Activated CD8-positive, alpha-beta memory T cell treated with anti-CD3 and anti-CD28 coated beads for 24 hours (primary cell): ENCODE measurements at regions not wholly inside any gene's neighbourhood (a gene's known extent, or its start where the extent isn't known, plus 50 kb on each side); places are given as distances from the start of the nearest gene placed in this dataset.

ENCODE experiments used
- DNase-seq: peaks from one replicate; pipeline ENCODE4 v3.0.0-alpha.2; 2020

DNA sequence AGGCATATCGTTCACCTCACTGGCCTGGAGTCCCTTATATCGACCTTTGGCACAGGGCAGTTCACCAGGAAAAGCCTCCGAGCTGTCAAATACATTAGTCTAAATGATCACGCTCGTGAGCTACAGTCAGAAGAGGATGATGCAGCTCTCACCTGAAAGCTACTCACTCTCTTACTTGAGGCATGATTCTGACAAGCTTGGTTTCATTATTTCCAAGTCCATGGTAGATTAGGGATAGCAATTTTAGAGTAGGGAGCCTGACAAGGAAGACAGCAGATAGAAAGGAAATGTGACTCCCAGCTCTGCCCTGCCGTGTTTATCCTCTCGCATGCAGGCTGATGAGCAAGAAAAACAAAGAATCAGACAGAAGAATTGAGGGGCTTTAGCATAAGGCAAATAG, 98.0 kb upstream of the MAP1B start:
- DNase-seq = no peak

DNA sequence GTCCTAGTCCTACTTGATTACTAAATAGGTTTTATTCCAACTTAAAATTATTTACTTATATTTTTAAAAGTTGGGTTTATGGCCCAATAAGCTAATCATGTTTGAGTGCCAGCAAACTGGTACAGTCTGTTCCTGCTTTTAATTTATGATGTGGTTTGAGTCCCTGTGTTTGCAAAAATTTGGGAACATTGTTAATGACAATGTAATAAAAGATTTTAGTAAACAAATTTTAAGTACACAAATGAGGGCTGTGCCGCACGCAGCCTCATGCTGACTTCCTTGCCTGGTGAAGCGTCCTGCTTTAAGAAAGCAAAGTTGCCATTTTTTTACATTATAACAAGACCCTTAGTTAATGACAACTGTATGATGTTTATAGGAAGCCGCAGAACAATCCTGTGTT, 96.8 kb upstream of the MAP1B start:
- DNase-seq = no peak

DNA sequence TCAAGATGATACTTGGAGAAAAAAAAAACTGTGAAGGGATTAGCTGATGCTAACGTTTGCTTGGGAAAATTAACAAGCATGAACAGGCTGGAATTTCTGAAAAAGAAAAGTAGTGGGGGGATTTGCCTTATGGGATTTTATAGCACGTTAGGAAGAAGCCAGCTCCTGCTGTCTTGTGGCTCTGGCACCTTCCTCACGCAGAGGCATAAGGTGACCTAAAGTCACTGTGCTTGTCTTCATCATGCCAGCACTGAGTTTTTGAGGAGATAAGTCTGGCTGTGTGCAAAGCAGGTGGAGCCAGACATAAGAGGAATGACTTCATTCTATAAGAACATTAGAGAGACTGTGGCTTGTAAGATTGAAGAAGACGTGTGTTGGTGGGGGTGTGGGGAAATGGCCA, 94.4 kb upstream of the MAP1B start:
- DNase-seq = no peak

DNA sequence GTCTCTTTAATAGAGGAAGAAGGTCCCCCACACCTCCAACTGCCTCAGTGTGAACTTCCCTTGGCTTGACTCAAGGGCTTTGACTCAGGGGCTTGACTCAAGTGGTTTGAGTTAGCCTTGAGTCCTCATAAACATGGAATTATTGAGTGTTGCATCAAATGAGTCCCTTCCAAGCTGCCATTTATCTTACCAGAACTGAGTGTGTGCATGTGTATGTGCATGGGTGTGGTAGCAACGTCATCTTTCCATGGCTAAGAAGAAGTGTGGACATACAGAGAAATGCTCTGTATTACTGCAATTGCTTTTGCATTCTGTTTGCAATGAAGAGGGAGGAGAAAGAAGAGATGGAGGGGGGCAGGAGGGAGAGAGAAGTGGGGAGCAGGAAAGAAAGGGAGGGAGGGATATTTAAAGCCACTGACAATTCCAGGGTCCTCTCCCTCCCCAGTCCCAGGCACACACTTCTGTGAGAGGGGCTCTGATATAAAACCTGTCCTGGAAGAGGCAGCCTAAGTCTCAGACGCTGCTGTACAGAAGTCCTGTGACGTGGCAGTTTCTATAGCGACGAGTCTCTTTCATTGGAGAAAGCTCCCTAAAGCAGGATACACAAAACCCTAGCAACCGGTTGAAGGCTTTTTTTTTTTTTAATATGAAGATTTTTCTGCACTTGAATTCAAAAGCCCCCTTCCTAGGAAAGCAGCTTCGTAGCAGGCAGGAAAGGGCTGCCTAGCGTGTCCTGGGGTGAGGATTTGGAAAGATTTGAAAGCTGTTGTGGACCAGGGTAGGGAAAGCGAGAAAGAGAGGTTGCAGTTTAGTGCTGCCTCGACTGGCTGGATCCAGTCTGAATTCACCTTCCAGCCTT, 93.3 kb upstream of the MAP1B start:
- DNase-seq = no peak

DNA sequence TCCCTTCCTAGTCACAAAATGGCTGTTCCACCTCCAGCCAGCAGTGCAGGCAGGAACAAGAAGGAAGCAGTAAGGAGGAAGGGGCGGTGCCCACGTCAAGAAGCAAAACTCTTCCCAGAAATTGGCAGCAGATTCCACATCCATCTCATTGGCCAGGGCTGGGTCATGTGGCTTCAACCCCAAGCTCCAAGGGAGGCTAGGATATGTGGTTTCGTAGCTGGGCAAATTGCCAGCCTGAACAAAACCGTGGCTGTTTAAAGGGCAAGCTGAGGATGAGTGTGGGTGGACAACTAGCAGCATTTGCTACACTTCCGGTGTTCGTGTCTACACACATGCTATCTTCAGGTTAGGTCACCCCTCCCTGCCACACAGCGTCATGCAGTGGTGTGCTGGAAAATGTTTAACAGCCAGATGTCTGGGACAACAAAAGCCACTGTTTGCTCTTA, 92.1 kb upstream of the MAP1B start:
- DNase-seq = no peak

DNA sequence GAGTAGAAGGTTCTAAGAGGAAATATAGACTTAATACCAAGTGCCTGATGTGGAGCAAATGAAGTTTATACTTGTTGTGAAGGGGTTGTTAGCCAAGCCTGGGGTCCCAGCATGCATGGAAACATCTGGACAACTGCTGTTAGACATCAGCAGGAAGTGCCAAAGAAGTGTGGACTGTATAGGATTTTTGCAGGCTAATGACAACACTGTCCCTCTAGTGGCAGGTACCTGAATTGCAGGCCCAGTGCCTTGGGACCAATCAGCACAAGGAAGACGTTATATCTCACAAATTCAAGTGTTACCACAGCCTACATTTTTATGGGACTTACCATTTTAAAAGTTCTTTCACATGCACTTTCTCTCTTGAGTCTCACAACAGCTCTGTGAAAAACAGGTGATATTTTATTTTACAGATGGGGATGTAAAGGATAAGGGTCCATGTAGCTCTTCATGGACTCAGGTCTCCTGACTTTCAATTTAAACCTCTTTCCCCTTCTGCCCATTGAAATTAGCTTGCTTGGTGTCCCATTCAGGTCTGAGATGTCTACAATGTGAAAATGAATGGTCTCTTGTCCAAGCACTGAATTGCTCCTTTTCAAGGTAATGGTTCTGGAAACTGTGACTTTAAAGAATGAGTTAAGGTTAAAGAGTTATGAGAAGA, 89.0 kb upstream of the MAP1B start:
- DNase-seq = peak; percentile 85

DNA sequence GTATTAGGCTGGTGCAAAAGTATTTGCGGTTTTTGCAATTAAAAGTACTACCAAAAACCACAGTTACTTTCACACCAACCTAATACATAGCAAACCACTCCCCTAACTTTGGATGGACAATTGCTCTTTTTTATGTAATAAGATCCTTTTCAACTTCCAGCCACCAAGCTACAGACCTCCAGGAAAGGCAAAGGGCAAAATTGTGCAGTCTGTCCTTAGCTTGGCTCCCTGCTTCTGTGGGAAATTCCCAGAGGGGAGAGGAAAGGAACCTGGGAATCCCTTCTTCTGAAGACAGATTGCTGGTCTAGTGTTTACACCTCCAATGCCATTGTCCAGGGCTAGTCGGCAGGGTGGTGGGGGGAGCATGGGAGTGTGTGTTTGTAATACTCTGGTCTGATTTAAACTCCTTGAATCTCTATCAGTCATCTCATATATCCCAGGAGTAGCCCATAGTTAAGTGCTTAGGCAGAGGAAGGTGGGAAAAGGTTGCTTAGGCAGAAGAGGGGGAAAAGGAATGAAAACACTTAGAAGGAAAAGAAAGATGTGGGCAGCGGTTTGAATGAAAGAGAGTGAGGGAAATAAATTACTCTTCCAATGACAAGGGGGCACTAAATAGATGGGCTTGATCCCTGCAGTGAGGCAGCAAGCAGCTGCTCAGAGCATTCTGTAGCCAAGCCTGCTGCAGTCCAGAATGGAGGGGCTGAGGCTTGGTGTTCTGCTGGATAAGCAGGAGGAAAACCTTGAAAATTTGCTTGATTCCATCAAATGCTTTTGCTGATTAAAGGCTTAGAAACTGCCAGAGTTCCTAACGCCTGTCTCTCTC, 86.9 kb upstream of the MAP1B start:
- no peak for DNase-seq

DNA sequence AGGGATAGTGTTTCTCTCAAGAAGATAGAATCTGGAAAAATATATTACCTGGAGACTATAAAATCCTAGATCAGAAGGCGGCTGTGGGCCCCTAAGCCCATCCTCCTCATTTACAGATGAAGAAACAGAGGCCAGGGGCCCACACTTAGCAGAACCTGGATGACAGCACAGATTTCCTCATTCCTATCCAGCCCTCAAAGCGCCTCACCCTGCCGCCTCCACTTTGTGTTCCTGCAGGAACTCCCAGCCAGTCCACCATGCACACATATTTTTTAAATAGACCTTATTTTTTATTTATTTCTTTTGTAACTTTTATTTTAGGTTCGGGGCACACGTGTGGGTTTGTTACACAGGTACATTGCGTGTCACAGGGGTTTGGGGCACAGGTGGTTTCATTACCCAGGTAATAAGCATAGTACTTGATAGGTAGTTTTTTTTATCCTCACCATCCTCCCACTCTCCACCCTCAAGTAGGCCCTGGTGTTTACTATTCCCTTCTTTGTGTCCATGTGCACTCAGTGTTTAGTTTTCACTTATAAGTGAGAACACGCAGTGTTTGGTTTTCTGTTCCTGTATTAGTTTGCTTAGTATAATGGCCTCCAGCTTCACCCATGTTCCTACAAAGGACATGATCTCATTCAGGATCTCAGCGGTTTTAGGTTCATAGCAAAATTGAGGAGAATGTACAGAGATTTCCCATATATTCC, 85.5 kb upstream of the MAP1B start:
- no peak for DNase-seq

DNA sequence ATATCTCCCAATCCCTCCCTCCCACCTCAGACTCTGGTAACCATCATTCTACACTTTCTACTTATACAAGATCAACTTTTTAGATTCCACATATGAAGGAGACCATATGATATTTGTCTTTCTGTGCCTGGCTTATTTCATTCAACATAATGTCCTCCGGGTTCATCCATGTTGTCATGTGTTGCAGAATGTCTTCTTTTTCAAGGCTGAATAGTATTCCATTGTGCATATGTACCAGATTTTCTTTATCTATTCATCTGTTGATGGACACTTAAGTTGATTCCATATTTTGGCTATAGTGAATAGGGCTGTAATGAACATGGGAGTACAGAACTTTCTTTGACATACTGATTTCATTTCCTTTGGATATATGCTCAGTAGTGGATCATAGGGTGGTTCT, 78.9 kb upstream of the MAP1B start:
- no peak for DNase-seq

DNA sequence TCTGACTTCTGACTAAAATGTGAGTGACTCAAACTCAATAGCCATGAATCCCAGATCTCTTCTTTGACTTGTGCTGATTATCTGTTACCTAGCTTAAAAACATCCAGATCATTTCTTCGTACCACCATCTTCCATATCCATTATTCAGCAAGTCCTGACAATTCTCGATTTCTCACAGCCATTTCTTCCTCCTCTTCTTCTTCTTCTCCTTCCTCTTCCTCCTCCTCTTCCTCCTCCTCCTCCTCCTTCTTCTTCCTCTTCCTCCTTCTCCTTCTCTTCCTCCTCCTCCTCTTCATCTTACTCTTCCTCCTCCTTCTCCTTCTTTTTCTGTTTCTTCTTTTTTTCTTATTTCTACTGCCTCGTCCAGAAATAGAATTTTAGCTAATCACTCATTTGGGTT, 77.0 kb upstream of the MAP1B start:
- DNase-seq = no peak

DNA sequence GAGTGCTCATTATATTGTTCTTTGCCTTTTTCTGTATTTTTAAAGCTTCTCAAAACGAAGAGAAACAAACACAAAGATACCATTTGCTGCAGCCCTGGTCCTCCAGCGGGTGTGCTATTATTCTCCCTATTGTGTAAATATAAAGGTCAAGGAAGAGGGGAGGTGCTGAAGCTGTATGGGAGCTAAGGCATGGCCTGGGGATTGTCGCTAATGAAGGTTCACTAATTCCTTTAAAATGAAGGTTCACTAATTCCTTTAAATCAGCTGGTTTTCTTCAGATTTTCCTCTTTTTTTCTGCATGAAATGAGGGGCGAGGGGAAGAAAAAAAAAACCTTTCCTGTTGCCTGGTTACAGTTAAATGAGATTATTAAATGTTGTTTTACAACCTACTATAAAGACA, 74.5 kb upstream of the MAP1B start:
- no peak for DNase-seq

DNA sequence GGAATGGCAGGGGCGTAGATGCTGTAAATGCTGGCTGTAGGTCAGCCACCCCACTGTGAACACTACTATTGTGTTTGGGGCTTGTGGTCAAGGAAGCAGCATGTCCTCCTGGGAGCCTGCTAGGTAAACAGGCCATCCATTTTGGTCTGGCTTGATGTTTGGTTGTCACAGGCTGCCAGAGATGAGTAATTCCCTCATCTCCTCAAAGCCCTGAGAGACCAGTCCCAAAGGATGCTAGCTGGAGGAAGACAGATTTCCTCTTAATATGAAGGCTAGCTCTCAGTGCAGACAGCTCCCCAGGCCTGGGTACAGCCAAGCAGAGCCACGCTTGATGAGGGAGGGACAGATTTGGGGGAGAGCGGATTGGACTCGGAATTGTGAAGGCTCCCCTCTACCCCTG, 72.5 kb upstream of the MAP1B start:
- no peak for DNase-seq

DNA sequence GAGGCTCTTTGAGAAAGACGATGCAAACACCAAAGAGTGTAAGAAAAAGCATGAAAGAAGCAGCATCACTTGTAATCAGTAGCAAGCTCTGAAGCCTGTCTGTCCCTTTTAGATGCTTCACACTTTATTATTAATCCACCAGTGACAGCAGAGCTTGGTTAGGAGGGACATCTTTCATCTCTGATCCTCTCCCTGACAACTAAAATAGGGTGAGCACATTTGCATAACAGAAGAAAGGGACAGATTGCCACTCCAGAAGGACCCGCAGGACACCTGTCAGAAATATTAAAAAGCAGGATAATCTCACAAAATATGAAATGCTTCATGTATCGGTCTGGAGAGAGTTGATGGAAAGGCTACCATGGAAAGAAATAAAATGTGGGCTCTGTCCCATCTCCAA, 71.4 kb upstream of the MAP1B start:
- DNase-seq = no peak

DNA sequence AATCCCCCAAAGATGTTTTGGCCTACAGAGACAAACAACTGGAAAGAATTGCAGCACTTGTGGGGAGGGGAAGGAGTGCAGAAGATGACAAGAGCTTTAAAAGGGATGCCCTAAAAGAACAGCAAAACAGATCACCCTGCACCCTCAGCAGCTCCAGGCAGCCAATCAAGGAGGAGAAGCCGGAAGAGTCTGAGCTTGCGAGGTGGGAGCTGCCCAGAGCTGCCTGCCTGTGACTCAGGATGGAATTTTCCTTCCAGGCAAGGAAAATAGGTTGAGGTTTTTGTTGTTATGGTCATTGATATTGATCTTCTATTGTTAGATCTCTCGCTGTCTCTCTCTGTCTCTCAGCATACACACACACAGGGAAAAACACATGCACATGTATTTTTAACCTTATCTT, 70.3 kb upstream of the MAP1B start:
- DNase-seq = no peak

DNA sequence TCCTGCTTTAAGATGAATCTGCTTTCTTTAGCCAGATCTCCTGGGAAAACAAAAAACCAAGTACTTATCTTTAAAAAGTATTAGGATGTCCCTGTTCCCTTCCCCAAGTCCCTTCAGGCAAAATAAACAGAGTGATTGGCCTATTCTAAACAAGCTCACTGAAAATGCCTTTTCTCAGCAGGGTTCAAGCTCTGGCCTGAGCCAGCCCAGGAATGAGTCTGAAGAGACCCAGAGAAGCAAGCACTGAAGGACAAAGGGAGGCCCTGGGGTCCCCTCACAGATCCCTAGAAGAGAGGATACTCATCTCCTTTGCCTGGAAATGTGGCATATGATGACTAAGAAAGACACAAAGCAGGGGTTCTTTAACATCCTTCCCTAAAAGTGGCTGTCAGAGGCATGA, 66.8 kb upstream of the MAP1B start:
- no peak for DNase-seq

DNA sequence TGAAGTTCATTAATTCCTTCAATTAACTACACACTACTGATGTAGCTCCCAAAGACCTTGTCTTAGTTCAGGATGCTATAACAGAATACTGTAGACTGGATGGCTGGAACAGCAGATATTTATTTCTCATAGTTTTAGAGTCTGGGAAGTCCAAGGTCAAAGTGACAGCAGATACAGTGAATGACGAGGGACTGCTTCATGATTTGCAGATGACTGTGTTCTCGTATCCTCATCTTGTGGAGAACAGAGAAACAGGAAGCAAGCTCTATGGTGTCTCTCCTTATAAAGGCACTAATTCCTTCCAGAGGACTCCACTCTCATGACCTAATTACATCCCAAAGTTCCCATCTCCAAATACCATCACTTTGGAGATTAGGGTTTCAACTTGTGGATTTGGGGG, 65.6 kb upstream of the MAP1B start:
- DNase-seq = no peak

DNA sequence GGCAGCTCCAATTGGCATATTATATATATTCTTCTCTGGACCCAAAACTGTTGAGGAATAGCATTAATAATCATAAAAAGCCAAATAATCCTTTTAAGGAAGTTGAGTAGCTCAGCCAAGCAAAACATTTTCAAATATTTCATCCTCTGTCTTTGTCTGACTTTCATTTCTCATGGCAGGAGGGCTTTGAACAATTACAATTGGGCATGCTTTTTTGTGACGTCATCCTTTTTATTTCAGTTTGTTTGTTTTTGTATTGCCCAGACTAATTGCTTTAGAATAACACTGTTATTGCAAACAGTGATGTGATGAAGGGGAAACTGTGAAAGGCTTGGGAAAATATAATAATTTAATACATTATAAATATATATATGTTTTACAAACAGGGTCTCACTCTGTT, 65.2 kb upstream of the MAP1B start:
- DNase-seq = no peak

DNA sequence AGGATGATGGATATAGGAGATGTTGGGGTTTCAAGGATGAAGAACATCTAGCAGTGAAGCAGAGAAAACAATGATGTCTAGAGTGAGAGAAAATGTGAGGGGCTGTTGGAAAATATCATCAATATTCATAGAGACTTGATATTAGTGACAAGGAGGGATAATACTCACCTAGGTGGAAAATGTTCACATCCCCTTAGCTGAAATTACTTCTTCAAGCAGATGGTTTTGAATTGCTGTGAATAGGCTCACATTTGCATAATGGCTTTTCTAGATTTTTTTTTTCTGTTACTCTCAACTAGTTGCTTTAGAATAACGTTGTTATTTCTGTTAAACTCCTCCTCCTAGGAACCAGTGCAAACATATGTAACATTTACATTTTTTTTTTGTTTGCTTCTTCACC, 61.6 kb upstream of the MAP1B start:
- DNase-seq = no peak

DNA sequence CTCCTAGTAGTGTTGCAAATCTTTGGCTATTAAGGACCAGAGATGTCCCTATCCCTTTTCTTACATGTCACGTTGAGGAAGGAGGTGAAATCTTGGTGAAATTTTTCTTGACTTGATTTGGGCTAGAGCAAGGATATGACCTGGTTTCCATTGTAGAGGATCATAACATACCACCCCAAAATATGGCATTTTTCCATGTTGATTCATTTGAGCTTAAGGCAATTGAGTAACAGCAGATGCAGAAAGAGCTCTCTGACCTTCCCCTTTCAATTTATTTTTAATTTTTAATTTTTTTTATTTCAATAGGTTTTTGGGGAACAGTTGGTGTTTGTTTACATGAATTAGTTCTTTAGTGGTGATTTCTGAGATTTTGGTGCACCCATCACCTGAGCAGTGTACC, 61.2 kb upstream of the MAP1B start:
- no peak for DNase-seq

DNA sequence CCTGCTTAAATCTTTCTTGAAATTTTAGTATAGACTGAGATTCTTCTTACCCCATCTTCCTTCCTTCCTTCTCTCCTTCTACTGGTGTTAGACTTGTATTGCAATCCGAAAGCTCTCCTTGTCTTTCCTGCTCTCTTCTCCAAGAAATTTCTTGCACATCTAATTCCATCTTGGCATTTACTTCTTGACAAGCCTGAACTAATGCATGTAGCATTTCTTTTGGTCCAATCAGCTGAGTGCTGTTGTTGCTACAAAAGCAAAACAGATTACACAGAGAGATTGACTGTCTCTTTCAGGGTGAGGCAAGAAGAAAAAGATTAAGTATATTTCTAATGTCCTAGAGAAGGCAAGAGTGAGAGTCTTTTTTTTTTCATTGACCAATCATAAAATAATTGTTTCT, 51.6 kb upstream of the MAP1B start:
- no peak for DNase-seq
